Vagina (tissue), 2 donors: ENCODE measurements at regions not wholly inside any gene's neighbourhood (a gene's known extent, or its start where the extent isn't known, plus 50 kb on each side); places are given as distances from the start of the nearest gene placed in this dataset.

ENCODE experiments used
- DNase-seq, 2 donors: peaks; one replicate each; pipeline ENCODE4 v3.0.0-alpha.2; 2017; ENCODE audit errors: extremely low spot score in 2 of 2
- H3K27ac ChIP-seq: fragments of 200-600 bp; sonication (generic); one replicate; pipeline ENCODE4 v1.5.1; 2019
- H3K27me3 ChIP-seq: fragments of 200-600 bp; sonication (generic); one replicate; pipeline ENCODE4 v1.5.1; 2019
- H3K36me3 ChIP-seq, 2 donors: fragments of 200-600 bp; sonication (generic); one replicate each; pipeline ENCODE4 v1.5.1; 2017 to 2019
- H3K4me1 ChIP-seq: fragments of 200-600 bp; sonication (generic); one replicate; pipeline ENCODE4 v1.5.1; 2019
- H3K4me3 ChIP-seq, 2 donors: fragments of 200-600 bp; sonication (generic); 1 replicate in 1 of 2; 2 replicates in 1 of 2; pipeline ENCODE4 v1.5.1; 2016 to 2019
- H3K9me3 ChIP-seq: fragments of 200-600 bp; sonication (generic); one replicate; pipeline ENCODE4 v1.5.1; 2019
- CTCF ChIP-seq, 3 experiments: fragments of 450-650 bp in 2 of 3; fragments of 200-600 bp in 1 of 3; sonication (generic) in 1 of 3; IDR thresholded peaks; one replicate each; pipeline ENCODE4 v1.5.1; 2017 to 2019; ENCODE audit warnings: antibody characterized with exemption in 3 of 3, mild to moderate bottlenecking in 2 of 3, moderate library complexity in 2 of 3
- POLR2A ChIP-seq, 2 donors: fragments of 450-650 bp; IDR thresholded peaks; one replicate each; pipeline ENCODE4 v1.6.1; 2017; ENCODE audit warnings: antibody characterized with exemption in 2 of 2, mild to moderate bottlenecking in 2 of 2, moderate library complexity in 2 of 2
- POLR2AphosphoS5 ChIP-seq, 2 donors: sonication (generic); formaldehyde crosslinking; IDR thresholded peaks; one replicate each; pipeline ENCODE4 v1.9.0; 2017; ENCODE audit warnings: antibody characterized with exemption in 2 of 2, mild to moderate bottlenecking in 2 of 2, low read depth in 1 of 2; ENCODE audit not compliant: insufficient read depth in 1 of 2
- intact Hi-C: fragments of 100-400 bp; cut with DNase I; formaldehyde crosslinking; loops from one replicate; pipeline ENCODE4 v1.15.1; 2023

- Histone ChIP-seq H3K4me1 (no peaks in the 10 kb centered on the region), H3K27me3 (no peaks in the 10 kb centered on the region), H3K36me3 (no peaks in the 10 kb centered on the region), H3K27ac (no peak overlapping the region), H3K9me3 (no peaks in the 10 kb centered on the region), H3K4me3 (no peak overlapping the region)
- TF ChIP-seq POLR2A (IDR thresholded peaks at IDR 0.05) (no peak), POLR2AphosphoS5 (IDR thresholded peaks at IDR 0.05; ENCODE audit: insufficient read depth in 1 of 2, low read depth in 1 of 2) (no peak)
- DNase-seq: no peak
- intact Hi-C loops: no loop called here
Observed at GRCh38 chr5:164364237-164365208, 859.1 kb downstream of the MAT2B start.

GRCh38 chr5:164370841-164371240 lies 865.4 kb downstream of the MAT2B start:
- no peak for TF ChIP-seq CTCF (IDR thresholded peaks at IDR 0.05)
- no peak for TF ChIP-seq POLR2A (IDR thresholded peaks at IDR 0.05)
- no peak for TF ChIP-seq POLR2AphosphoS5 (IDR thresholded peaks at IDR 0.05; ENCODE audit: insufficient read depth in 1 of 2, low read depth in 1 of 2)
- Histone ChIP-seq H3K27me3 (no peaks in the 10 kb centered on the region), H3K36me3 (no peaks in the 10 kb centered on the region), H3K27ac (no peak overlapping the region), H3K9me3 (no peaks in the 10 kb centered on the region), H3K4me3 (no peak overlapping the region), H3K4me1 (no peaks in the 10 kb centered on the region)
- intact Hi-C loops: no loop called here
- DNase-seq: no peak

- intact Hi-C loops: no loop called here
Observed at GRCh38 chr5:164372892-164373291, 867.5 kb downstream of the MAT2B start.

GRCh38 chr5:164373876-164374275 lies 868.5 kb downstream of the MAT2B start:
- no peaks in the 10 kb centered on the region for H3K9me3 ChIP-seq
- no peak for DNase-seq
- H3K27ac ChIP-seq: no peak overlapping the region
- no peak overlapping the region for H3K4me3 ChIP-seq
- no peaks in the 10 kb centered on the region for H3K4me1 ChIP-seq
- no peaks in the 10 kb centered on the region for H3K36me3 ChIP-seq
- intact Hi-C loops: no loop called here
- no peak for TF ChIP-seq CTCF (IDR thresholded peaks at IDR 0.05)
- TF ChIP-seq POLR2A (IDR thresholded peaks at IDR 0.05): no peak
- no peak for TF ChIP-seq POLR2AphosphoS5 (IDR thresholded peaks at IDR 0.05; ENCODE audit: insufficient read depth in 1 of 2, low read depth in 1 of 2)
- no peaks in the 10 kb centered on the region for H3K27me3 ChIP-seq

More at GRCh38 chr5:164372892-164373291, 867.5 kb downstream of the MAT2B start:
- Histone ChIP-seq H3K4me3 (no peak overlapping the region), H3K9me3 (no peaks in the 10 kb centered on the region), H3K36me3 (no peaks in the 10 kb centered on the region), H3K27me3 (no peaks in the 10 kb centered on the region), H3K4me1 (no peaks in the 10 kb centered on the region), H3K27ac (no peak overlapping the region)
- TF ChIP-seq POLR2A (IDR thresholded peaks at IDR 0.05): no peak
- DNase-seq: no peak

GRCh38 chr5:164375051-164375450 lies 869.6 kb downstream of the MAT2B start:
- H3K9me3 ChIP-seq: no peaks in the 10 kb centered on the region

More at GRCh38 chr5:164375051-164375450, 869.6 kb downstream of the MAT2B start:
- Histone ChIP-seq H3K27me3 (no peaks in the 10 kb centered on the region), H3K36me3 (no peaks in the 10 kb centered on the region), H3K4me1 (no peaks in the 10 kb centered on the region), H3K4me3 (no peak overlapping the region), H3K27ac (no peak overlapping the region)
- no peak for DNase-seq
- TF ChIP-seq CTCF (IDR thresholded peaks at IDR 0.05) (no peak), POLR2A (IDR thresholded peaks at IDR 0.05) (no peak), POLR2AphosphoS5 (IDR thresholded peaks at IDR 0.05; ENCODE audit: insufficient read depth in 1 of 2, low read depth in 1 of 2) (no peak)
- intact Hi-C loops: no loop called here
